ES-I3 (cell line): ENCODE measurements at regions not wholly inside any gene's neighbourhood (a gene's known extent, or its start where the extent isn't known, plus 50 kb on each side); places are given as distances from the start of the nearest gene placed in this dataset.
"Not testable (repeated sequence)": the region's sequence is repeated elsewhere in the genome, so short reads cannot be mapped to it uniquely, and the experiment has no call there.

Experiments used
- H3K36me3 ChIP-seq: 2 replicates; pipeline ENCODE4 v1.6.1; 2013; ENCODE audit warnings: mild to moderate bottlenecking, low read length, control low read depth, moderate library complexity; ENCODE audit not compliant: insufficient read depth
- H3K4me1 ChIP-seq: 2 replicates; pipeline ENCODE4 v1.6.1; 2013; ENCODE audit warnings: mild to moderate bottlenecking, control low read depth, low read length; ENCODE audit not compliant: insufficient read depth
- H3K9ac ChIP-seq: 2 replicates; pipeline ENCODE4 v1.6.1; 2013; ENCODE audit warnings: low read depth, mild to moderate bottlenecking, low read length, moderate library complexity
- H3K9me3 ChIP-seq: 2 replicates; pipeline ENCODE4 v1.6.1; 2013; ENCODE audit warnings: mild to moderate bottlenecking, low read length, moderate library complexity; ENCODE audit not compliant: control insufficient read depth, insufficient read depth

GRCh38 chr4:27428661-27429060 lies 568.0 kb downstream of the STIM2 start:
- H3K9me3 ChIP-seq: no peaks in the 10 kb centered on the region
- no peaks in the 10 kb centered on the region for H3K36me3 ChIP-seq
- no peaks in the 10 kb centered on the region for H3K4me1 ChIP-seq
- no peak overlapping the region for H3K9ac ChIP-seq

- Histone ChIP-seq H3K36me3 (no peaks in the 10 kb centered on the region), H3K9me3 (no peaks in the 10 kb centered on the region), H3K9ac (no peak overlapping the region), H3K4me1 (no peaks in the 10 kb centered on the region)
Measured at GRCh38 chr4:27429364-27429871, 568.8 kb downstream of the STIM2 start.

- H3K36me3 ChIP-seq: no peaks in the 10 kb centered on the region
- H3K9me3 ChIP-seq: no peaks in the 10 kb centered on the region
- H3K4me1 ChIP-seq: no peaks in the 10 kb centered on the region; the same call in 1 of the 2 replicates
- no peak overlapping the region for H3K9ac ChIP-seq
Measured at GRCh38 chr4:27442146-27442545, 581.5 kb downstream of the STIM2 start.

GRCh38 chr4:27442661-27443060 lies 582.0 kb downstream of the STIM2 start:
- not testable (repeated sequence) for H3K36me3 ChIP-seq, H3K4me1 ChIP-seq, H3K9me3 ChIP-seq, H3K9ac ChIP-seq

- Histone ChIP-seq H3K9me3 (no peaks in the 10 kb centered on the region; the same call in 1 of the 2 replicates), H3K36me3 (no peaks in the 10 kb centered on the region), H3K9ac (no peak overlapping the region), H3K4me1 (no peaks in the 10 kb centered on the region)
Measured at GRCh38 chr4:27463816-27464215, 603.2 kb downstream of the STIM2 start.

GRCh38 chr4:27467351-27467750 lies 606.7 kb downstream of the STIM2 start:
- Histone ChIP-seq H3K9me3 (no peaks in the 10 kb centered on the region), H3K9ac (no peak overlapping the region), H3K36me3 (no peaks in the 10 kb centered on the region), H3K4me1 (no peaks in the 10 kb centered on the region)

GRCh38 chr4:27472364-27472763 lies 611.7 kb downstream of the STIM2 start:
- Histone ChIP-seq H3K36me3 (no peaks in the 10 kb centered on the region), H3K9me3 (no peaks in the 10 kb centered on the region), H3K4me1 (no peaks in the 10 kb centered on the region), H3K9ac (no peak overlapping the region)

GRCh38 chr4:27474691-27475090 lies 614.0 kb downstream of the STIM2 start:
- Histone ChIP-seq H3K9me3 (no peaks in the 10 kb centered on the region), H3K9ac (no peak overlapping the region), H3K4me1 (no peaks in the 10 kb centered on the region), H3K36me3 (no peaks in the 10 kb centered on the region)

GRCh38 chr4:27484216-27484615 lies 623.6 kb downstream of the STIM2 start:
- Histone ChIP-seq H3K36me3 (no peaks in the 10 kb centered on the region), H3K9me3 (no peaks in the 10 kb centered on the region), H3K4me1 (no peaks in the 10 kb centered on the region), H3K9ac (no peak overlapping the region)

GRCh38 chr4:27490315-27490714 lies 629.7 kb downstream of the STIM2 start:
- no peak overlapping the region for H3K9ac ChIP-seq
- no peaks in the 10 kb centered on the region for H3K36me3 ChIP-seq
- H3K9me3 ChIP-seq: no peaks in the 10 kb centered on the region
- no peaks in the 10 kb centered on the region for H3K4me1 ChIP-seq

- Histone ChIP-seq H3K9ac (no peak overlapping the region), H3K36me3 (no peaks in the 10 kb centered on the region), H3K4me1 (no peaks in the 10 kb centered on the region), H3K9me3 (no peaks in the 10 kb centered on the region)
Measured at GRCh38 chr4:27490766-27491165, 630.1 kb downstream of the STIM2 start.

GRCh38 chr4:27506401-27506800 lies 645.8 kb downstream of the STIM2 start:
- H3K4me1 ChIP-seq: no peaks in the 10 kb centered on the region
- no peak overlapping the region for H3K9ac ChIP-seq
- no peaks in the 10 kb centered on the region for H3K9me3 ChIP-seq
- no peaks in the 10 kb centered on the region for H3K36me3 ChIP-seq

- Histone ChIP-seq H3K36me3 (no peaks in the 10 kb centered on the region), H3K9ac (no peak overlapping the region), H3K9me3 (no peaks in the 10 kb centered on the region), H3K4me1 (no peaks in the 10 kb centered on the region)
Measured at GRCh38 chr4:27514711-27515110, 654.1 kb downstream of the STIM2 start.

- Histone ChIP-seq H3K9me3 (no peaks in the 10 kb centered on the region), H3K9ac (no peak overlapping the region), H3K36me3 (no peaks in the 10 kb centered on the region), H3K4me1 (no peaks in the 10 kb centered on the region)
Measured at GRCh38 chr4:27515140-27515539, 654.5 kb downstream of the STIM2 start.

GRCh38 chr4:27518876-27519275 lies 658.2 kb downstream of the STIM2 start:
- no peaks in the 10 kb centered on the region for H3K4me1 ChIP-seq
- H3K9ac ChIP-seq: no peak overlapping the region
- no peaks in the 10 kb centered on the region for H3K36me3 ChIP-seq
- H3K9me3 ChIP-seq: no peaks in the 10 kb centered on the region

GRCh38 chr4:27524224-27524623 lies 663.6 kb downstream of the STIM2 start:
- Histone ChIP-seq H3K9ac (no peak overlapping the region), H3K36me3 (no peaks in the 10 kb centered on the region), H3K4me1 (no peaks in the 10 kb centered on the region), H3K9me3 (no peaks in the 10 kb centered on the region)
